Right lobe of liver (tissue), 6 donors: ENCODE measurements at regions not wholly inside any gene's neighbourhood (a gene's known extent, or its start where the extent isn't known, plus 50 kb on each side); places are given as distances from the start of the nearest gene placed in this dataset.
A peak's percentile ranks its signal among the peaks of the same experiment; 100 is the strongest.

ENCODE experiments used
- ATAC-seq, 4 donors: fragments of 200-7000 bp; cut with Tn5 transposase; one replicate each; pipeline ENCODE4 v1.9.1; 2020; ENCODE audit warnings: mild to moderate bottlenecking in 4 of 4, moderate library complexity in 4 of 4
- DNase-seq, 3 donors: peaks; one replicate each; pipeline ENCODE4 v3.0.0-alpha.2; 2020
- H3K27ac ChIP-seq, 3 donors: fragments of 200-600 bp; one replicate each; pipeline ENCODE4 v1.8.0; 2022
- H3K27me3 ChIP-seq, 2 donors: fragments of 200-600 bp; one replicate each; pipeline ENCODE4 v1.8.0; 2022
- H3K36me3 ChIP-seq, 4 donors: fragments of 200-600 bp; sonication (generic) in 1 of 4; one replicate each; pipeline versions ENCODE4 v1.5.1 to v1.8.0; 2017 to 2022; ENCODE audit warnings: control low read depth in 1 of 4
- H3K4me1 ChIP-seq, 4 donors: fragments of 200-600 bp; sonication (generic) in 1 of 4; one replicate each; pipeline versions ENCODE4 v1.5.1 to v1.8.0; 2017 to 2022; ENCODE audit warnings: control low read depth in 1 of 4
- H3K4me3 ChIP-seq, 3 donors: fragments of 200-600 bp; one replicate each; pipeline ENCODE4 v1.8.0; 2022
- H3K9me3 ChIP-seq, 4 donors: fragments of 200-600 bp; sonication (generic) in 1 of 4; one replicate each; pipeline versions ENCODE4 v1.5.1 to v1.8.0; 2017 to 2022; ENCODE audit warnings: control low read depth in 1 of 4
- CTCF ChIP-seq, 4 donors: fragments of 200-600 bp in 3 of 4; fragments of 450-650 bp in 1 of 4; IDR thresholded peaks; one replicate each; pipeline versions ENCODE4 v1.5.1 to v1.8.0; 2016 to 2022; ENCODE audit warnings: antibody characterized with exemption in 4 of 4, mild to moderate bottlenecking in 2 of 4
- POLR2A ChIP-seq: fragments of 450-650 bp; IDR thresholded peaks from one replicate; pipeline ENCODE4 v1.6.1; 2017; ENCODE audit warnings: antibody characterized with exemption, mild to moderate bottlenecking
- WGBS: methylation state at CpG from one replicate; pipeline ENCODE4 v1.1.6; 2018; ENCODE audit warnings: low coverage, low lambda C conversion rate; ENCODE audit not compliant: insufficient coverage; ENCODE audit errors: missing lambda C conversion rate; 5-methylcytosine and 5-hydroxymethylcytosine counted together
- intact Hi-C, 2 donors: fragments of 100-400 bp; cut with DNase I; formaldehyde crosslinking; loops; one replicate each; pipeline versions ENCODE4 v1.11.2 to v1.14.1; 2022
- donor health status: DM: no; HTN: yes; CAD: no.
- donor health status: DM: no; HTN: no; CAD: no.
- donor health status: DM: no; HTN: no; CAD: no.
- donor health status: DM: no; HTN: yes; CAD: no.
- donor health status: DM: no; HTN: yes; CAD: no.

GRCh38 chr2:120822933-120823332, 87.3 kb downstream of the GLI2 start:
- Histone ChIP-seq H3K27ac (no peak overlapping the region), H3K4me3 (no peak overlapping the region), H3K27me3 (no peaks in the 10 kb centered on the region), H3K4me1 (no peaks in the 10 kb centered on the region), H3K36me3 (no peaks in the 10 kb centered on the region), H3K9me3 (no peaks in the 10 kb centered on the region)
- intact Hi-C loops, result loop anchor here in 1 of 2 donors (5.0 kb wide), 1 partner anchor 499 kb away; no protein-coding TSS in a partner anchor
- TF ChIP-seq CTCF (IDR thresholded peaks at IDR 0.05), result no peak
- TF ChIP-seq POLR2A, result no peak
- ATAC-seq (no peak), DNase-seq (no peak)
- WGBS, result 68% methylated on average over 11 of the region's 11 CpGs

GRCh38 chr2:120823551-120823950, 87.9 kb downstream of the GLI2 start:
- intact Hi-C loops, result loop anchor here in 1 of 2 donors (5.0 kb wide), 1 partner anchor 499 kb away; no protein-coding TSS in a partner anchor
- no peaks in the 10 kb centered on the region for H3K27me3 ChIP-seq
- H3K4me3 ChIP-seq, result no peak overlapping the region
- H3K9me3 ChIP-seq, result no peaks in the 10 kb centered on the region
- TF ChIP-seq POLR2A, result no peak
- no peak for TF ChIP-seq CTCF (IDR thresholded peaks at IDR 0.05)
- 75% methylated on average over 9 of the region's 10 CpGs for WGBS
- no peak overlapping the region for H3K27ac ChIP-seq
- no peaks in the 10 kb centered on the region for H3K4me1 ChIP-seq
- ATAC-seq, result no peak
- DNase-seq, result no peak
- H3K36me3 ChIP-seq, result no peaks in the 10 kb centered on the region

- peak in 1 of 4 donors; percentile 9 for ATAC-seq
These were observed 88.6 kb downstream of the GLI2 start for GRCh38 chr2:120824246-120824645.

GRCh38 chr2:120825370-120826259, 89.9 kb downstream of the GLI2 start:
- ATAC-seq (peak in 1 of 4 donors; percentile 19), DNase-seq (no peak)
- Histone ChIP-seq H3K27ac (no peak overlapping the region), H3K4me3 (no peak overlapping the region), H3K27me3 (no peaks in the 10 kb centered on the region), H3K9me3 (no peaks in the 10 kb centered on the region), H3K4me1 (no peaks in the 10 kb centered on the region), H3K36me3 (no peaks in the 10 kb centered on the region)
- WGBS, result no CpG with 5 or more reads among the region's 13 CpGs
- intact Hi-C loops, result no loop called here
- no peak for TF ChIP-seq POLR2A
- TF ChIP-seq CTCF (IDR thresholded peaks at IDR 0.05), result no peak

More at GRCh38 chr2:120824246-120824645, 88.6 kb downstream of the GLI2 start:
- no peak overlapping the region for H3K27ac ChIP-seq
- H3K4me1 ChIP-seq, result no peaks in the 10 kb centered on the region
- 77% methylated on average over 5 of the region's 8 CpGs for WGBS
- no peaks in the 10 kb centered on the region for H3K27me3 ChIP-seq
- intact Hi-C loops, result loop anchor here in 1 of 2 donors (5.0 kb wide), 1 partner anchor 498 kb away; no protein-coding TSS in a partner anchor
- H3K9me3 ChIP-seq, result no peaks in the 10 kb centered on the region
- H3K4me3 ChIP-seq, result no peak overlapping the region
- H3K36me3 ChIP-seq, result no peaks in the 10 kb centered on the region
- no peak for TF ChIP-seq POLR2A
- TF ChIP-seq CTCF (IDR thresholded peaks at IDR 0.05), result no peak
- no peak for DNase-seq
